ENCODE measurements at regions not wholly inside any gene's neighbourhood (a gene's known extent, or its start where the extent isn't known, plus 50 kb on each side); places are given as distances from the start of the nearest gene placed in this dataset.
"Not testable (repeated sequence)": the region's sequence is repeated elsewhere in the genome, so short reads cannot be mapped to it uniquely, and the experiment has no call there.

GRCh38 chr17:6893382-6894205 is 62.1 kb upstream of the TEKT1 start:
- no peak for DNase-seq (ENCODE audit: extremely low read depth, low read depth, low spot score)

DNA sequence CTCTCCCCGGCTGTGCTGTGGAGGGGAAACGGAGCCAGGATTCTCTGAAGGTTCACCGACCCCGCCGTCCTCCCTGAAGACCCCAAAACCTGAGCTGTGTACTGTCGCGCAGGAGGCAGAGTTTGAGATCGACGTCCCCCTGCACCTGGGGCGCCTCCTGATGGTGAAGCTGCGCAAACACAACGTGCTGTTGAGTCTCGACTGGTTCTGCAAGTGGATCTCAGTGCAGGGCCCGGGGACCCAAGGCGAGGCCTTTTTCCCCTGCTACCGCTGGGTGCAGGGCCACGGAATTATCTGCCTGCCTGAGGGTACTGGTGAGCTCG is 62.6 kb upstream of the TEKT1 start:
- DNase-seq (ENCODE audit: extremely low read depth, low read depth, low spot score): no peak

DNA sequence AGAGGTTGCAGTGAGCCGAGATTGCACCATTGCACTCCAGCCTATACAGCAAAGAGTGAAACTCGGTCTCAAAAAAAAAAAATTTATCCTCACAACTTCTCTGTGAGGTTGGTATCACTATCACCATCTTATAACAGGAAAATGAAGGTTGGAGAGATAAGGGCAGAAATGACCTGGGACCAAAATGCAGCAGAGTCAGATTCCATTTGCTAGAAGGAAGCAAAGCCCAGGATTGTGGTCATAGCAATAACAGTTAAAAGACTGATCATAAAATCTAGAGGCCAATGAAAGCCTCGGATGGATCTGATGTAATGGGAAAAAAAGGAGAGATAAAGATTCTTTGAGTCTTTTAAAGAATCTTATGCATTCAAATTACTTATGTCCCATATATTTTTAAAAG is 69.6 kb upstream of the TEKT1 start:
- DNase-seq (ENCODE audit: extremely low read depth, low read depth, low spot score): no peak

DNA sequence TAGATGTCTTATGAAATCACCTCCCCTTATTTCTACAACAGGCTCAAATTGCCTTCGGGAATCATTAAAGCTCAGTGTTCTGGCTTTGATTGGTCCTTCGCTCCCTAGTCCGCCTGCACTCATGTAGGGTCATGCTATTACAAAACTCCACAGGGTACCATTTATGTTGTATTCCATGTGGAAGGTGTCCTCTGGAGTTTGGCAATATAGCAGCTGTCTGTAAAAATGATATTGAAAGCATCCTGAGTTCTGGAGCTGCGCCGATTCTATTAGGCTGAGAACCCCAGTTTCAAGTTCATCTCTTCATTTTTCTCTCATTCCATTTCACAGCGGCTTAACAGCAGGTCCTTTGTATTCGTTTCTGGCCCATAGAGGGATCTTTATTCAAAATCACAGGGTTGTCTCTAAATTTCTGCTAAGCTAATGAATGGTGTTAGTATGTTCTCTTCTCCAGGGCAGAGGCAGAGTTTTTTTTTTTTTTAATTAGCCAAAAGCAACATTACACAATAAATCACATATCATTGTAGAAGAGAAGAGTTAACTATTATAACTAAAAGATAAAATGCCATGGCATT is 71.9 kb upstream of the TEKT1 start:
- no peak for DNase-seq (ENCODE audit: extremely low read depth, low read depth, low spot score)

GRCh38 chr17:6908807-6909206 is 77.3 kb upstream of the TEKT1 start:
- no peak for DNase-seq (ENCODE audit: extremely low read depth, low read depth, low spot score)

DNA sequence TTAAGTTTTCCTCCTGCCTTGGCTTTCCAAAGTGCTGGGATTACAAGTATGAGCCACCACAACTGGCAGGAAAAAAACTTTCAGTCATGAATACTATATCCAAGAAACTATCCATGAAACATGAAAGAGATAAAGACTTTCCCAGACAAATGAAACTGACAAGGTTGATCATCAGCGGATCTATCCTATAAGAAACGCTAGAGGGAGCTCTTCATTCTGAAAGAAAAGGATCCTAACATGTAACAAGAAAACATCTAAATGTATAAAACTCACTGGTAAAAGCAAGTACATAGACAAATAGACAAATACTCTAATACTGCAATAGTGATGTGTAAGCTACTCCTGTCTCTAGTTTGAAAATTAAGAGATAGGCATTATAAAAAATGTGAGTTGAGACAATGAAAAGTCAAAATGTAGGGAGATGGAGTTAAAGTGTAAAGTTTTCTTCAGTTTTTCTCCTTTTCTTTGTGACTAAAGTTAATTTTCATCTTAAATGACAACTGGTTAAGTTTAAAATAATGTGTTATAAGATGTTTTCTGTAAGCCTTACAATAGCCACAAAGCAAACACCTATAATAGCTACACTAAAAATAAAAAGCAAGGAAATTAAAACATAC is 79.6 kb upstream of the TEKT1 start:
- peak; percentile 29 for DNase-seq (ENCODE audit: extremely low read depth, low read depth, low spot score)

DNA sequence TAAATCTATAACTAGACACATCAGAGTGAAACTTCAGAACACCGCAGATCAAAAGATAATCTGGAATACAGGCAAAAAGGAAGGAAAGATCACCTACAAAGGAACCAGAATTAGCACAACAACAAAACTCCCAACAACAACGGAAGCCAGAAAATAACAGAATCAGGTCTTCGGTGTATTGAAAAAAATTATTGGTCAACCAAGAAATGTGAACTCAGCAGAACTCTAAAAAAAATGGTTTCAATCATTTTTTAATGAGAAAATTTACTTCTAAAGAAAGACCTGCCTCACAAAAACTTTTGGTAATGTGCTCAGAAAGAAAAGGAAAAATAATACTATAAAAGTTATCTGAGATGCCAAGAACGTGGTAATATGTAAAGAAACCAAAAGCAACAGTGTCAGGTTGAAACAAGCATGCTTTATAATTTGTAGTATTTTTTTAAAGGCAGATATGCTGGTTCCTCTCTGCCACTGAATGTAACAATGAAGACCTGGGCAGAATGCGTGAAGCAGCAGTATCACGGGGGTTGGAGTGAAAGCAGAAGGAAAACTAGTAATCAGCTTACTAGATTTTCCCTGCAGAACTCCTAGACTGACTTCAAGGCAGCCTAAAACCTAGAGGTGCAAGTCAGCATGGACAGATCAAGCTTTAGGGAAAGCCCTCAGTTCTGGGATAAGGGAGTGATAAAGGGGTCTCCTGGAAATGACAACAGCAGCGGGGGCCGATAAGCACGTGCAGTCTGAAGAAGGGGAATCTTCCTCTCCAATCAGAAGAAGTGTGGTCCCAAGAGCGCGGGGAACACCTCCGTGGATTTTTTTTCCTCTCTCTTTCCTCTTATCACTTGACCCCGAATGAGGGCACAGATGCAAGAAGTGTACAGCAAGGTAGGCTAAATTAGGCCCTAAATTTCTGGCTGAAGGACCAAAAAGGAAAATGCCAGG is 80.9 kb upstream of the TEKT1 start:
- no peak for DNase-seq (ENCODE audit: extremely low read depth, low read depth, low spot score)

DNA sequence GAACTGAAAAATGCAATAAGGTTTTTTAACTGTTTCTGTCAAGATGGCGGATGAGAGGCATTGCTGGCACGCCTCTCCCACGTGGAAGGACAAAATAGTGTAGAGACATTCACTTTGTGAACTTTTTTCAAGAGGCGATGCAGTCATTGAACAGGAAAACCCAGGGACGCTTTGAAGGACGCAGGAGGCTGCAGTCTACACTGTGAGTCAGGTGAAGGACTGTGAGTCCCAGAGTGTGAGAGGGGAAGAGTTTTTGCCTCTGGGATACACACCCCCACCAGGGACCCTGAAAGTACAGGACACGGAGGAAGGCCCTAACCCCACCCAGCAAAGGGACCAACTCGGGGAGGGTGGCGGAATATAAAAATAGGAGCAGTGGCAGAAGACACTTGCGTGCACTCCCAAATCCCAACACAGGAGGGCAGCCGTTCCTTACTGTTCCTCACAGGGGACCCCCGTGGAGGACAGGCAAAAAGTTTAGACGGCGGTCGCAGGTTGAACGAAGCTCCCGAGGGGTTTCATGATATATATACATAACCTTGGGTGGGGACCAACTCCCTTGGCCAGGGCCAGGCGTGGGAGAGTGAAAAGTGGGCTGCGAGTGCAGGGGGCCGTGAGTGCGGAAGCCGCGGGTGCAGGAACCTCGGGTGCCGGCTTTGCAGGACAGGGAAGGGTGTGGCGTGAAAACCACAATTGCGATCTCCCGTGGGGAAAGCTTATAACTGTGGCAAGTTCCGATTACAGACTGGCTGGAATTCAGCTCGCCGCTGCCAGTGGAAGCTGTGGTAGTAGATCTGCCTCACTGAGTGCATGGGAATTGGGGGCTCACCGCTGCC is 82.0 kb upstream of the ALOX12 start:
- no peak for DNase-seq (ENCODE audit: extremely low read depth, low read depth, low spot score)

GRCh38 chr17:6914711-6915110 is 81.1 kb upstream of the ALOX12 start:
- DNase-seq (ENCODE audit: extremely low read depth, low read depth, low spot score): no peak

DNA sequence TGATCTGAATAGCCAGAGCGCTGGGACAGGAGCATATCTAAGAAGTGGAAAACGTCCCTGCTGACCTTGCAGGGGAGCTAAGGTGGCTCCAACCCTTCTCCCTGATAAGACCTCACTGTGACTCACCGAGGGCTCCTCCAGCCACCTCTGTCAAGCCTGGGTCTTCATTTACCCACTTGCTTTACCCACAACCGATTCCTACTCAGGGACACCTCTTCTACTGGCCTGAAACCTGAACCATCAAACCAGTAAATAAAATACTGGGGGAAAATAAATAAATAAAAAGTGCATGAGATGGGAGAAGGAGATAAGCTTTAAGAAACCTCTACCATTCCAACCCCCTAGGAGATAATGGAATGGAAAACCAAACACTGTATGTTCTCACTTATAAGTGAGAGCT is 80.2 kb upstream of the ALOX12 start:
- DNase-seq (ENCODE audit: extremely low read depth, low read depth, low spot score): no peak

- no peak for DNase-seq (ENCODE audit: extremely low read depth, low read depth, low spot score)
Measured at GRCh38 chr17:6919158-6919557, 76.7 kb upstream of the ALOX12 start.

- DNase-seq (ENCODE audit: extremely low read depth, low read depth, low spot score): no peak
Measured at GRCh38 chr17:6923385-6923784, 72.5 kb upstream of the ALOX12 start.

DNA sequence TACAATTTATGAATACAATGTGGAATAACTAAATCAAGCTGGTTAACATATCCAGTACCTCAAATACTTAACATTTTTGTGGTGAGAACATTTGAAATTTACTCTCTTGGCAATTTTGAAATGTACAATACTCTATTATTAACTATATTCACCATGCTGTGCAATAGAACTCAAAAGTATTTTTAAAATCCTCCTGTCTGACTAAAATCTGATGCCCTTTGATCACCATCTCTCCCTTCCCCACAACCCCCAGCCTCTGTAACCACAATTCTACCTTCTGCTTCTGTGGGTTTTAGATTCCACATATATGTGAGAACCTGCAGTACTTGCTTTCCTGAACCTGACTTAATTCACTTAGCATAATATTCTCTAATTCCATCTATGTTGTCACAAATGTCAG is 71.6 kb upstream of the ALOX12 start:
- no peak for DNase-seq (ENCODE audit: extremely low read depth, low read depth, low spot score)

GRCh38 chr17:6926667-6927066 is 69.2 kb upstream of the ALOX12 start:
- no peak for DNase-seq (ENCODE audit: extremely low read depth, low read depth, low spot score)

GRCh38 chr17:6927290-6928126 is 68.3 kb upstream of the ALOX12 start:
- no peak for DNase-seq (ENCODE audit: extremely low read depth, low read depth, low spot score)

GRCh38 chr17:6928193-6928592 is 67.7 kb upstream of the ALOX12 start:
- no peak for DNase-seq (ENCODE audit: extremely low read depth, low read depth, low spot score)

GRCh38 chr17:6930749-6931148 is 65.1 kb upstream of the ALOX12 start:
- DNase-seq (ENCODE audit: extremely low read depth, low read depth, low spot score): no peak

GRCh38 chr17:6934544-6934943 is 61.3 kb upstream of the ALOX12 start:
- DNase-seq (ENCODE audit: extremely low read depth, low read depth, low spot score): not testable (repeated sequence)

DNA sequence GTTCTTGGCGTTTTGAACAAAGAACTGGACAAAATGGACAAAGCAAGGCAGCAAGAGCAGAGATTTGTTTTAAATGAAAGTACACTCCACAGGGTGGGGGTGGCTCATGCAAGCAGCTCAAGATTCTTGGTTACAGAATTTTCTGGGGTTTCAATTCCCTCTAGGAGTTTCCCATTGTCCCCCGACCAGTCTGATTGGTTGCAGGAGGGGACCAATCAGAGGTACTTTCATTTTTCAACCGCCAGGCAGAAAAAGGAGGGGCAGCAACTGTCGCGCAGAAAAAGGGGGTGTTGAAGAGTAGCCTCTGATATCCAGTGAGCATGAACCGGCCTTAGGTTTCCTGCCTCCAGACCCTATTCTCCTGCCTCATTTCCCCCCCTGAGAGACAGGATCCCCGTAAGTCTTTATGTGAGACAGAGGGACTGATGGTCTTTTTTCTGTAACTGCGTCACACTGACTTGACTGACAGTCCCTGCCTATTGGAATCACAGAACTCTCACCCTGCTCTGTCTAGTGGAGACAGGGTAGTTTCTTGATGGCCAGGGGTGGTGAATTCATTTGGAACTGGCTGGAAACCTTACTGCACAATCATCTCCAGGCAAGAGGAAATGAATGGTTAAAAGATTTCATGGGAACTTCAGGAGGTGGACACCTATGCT is 59.4 kb upstream of the ALOX12 start:
- no peak for DNase-seq (ENCODE audit: extremely low read depth, low read depth, low spot score)

Measured in glomerular endothelial cell (primary cell).